Stimulated activated CD4-positive, alpha-beta T cell treated with anti-CD3 and anti-CD28 coated beads, TNF-alpha, amount 100 ng/mL, for 24 hours (primary cell): ENCODE measurements at regions not wholly inside any gene's neighbourhood (a gene's known extent, or its start where the extent isn't known, plus 50 kb on each side); places are given as distances from the start of the nearest gene placed in this dataset.

Experiments used
- DNase-seq, 3 experiments: peaks; one replicate each; pipeline ENCODE4 v3.0.0-alpha.2; 2020; ENCODE audit warnings: low read depth in 3 of 3

GRCh38 chr18:41265047-41265446 lies 690.0 kb upstream of the PIK3C3 start:
- no peak for DNase-seq

DNA sequence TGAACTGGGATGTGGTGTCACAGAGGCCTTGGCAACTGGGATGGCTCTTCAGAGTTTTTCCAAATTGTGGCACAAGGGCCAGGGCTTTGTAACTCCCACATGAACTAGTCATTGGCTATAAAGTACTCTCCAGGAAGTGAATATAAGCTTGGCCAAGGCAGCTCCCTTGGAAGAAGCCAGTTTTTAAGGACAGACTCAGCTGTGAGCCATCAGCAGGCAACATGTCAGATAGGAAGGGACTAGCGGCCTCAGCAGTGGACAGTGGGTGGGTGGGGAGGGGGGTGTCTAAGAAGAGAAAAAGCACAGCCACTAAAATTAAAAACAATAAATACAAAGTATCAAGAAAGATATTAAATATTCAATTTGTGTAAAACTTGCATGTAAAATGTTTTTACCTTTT lies 691.1 kb upstream of the PIK3C3 start:
- no peak for DNase-seq

- DNase-seq: no peak
Observed at GRCh38 chr18:41262688-41263087, 692.3 kb upstream of the PIK3C3 start.

DNA sequence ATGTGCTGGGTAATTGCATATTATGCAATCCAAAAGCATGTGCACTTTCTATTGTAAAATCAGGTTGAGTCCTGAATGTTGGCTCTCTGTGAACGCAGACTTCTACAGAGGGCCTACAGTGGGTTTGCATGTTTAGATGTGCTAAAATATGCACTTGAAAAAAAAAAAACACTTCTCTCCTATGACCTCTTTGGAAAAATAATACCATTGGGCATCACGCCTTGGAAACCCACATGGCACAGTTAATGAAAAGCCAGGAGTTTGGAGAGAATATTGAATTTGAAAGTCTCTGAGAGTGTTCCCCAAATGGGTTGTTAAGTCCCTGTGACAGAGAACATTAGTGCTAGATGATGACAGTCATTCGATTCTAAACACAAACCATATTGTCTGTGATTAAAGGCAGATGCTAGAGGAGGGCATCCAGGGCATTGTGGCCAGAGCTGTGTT lies 710.4 kb upstream of the PIK3C3 start:
- DNase-seq: no peak

DNA sequence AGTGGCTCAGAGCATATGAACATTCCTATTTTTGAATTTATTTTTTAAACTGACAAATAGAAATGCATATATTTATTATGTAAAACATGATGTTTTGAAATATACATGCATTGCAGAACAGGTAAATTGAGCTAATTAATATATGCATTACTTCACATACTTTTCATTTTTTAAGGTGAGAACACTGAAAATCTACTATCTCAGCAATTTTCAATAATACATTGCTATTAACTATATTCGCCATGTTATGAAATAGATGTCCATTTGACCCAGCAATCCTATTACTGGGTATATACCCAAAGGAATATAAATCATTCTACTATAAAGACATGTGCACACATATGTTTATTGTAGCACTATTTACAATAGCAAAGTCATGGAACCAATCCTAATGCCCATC lies 717.7 kb upstream of the PIK3C3 start:
- DNase-seq: no peak

GRCh38 chr18:41231681-41232080 lies 723.4 kb upstream of the PIK3C3 start:
- DNase-seq: no peak

DNA sequence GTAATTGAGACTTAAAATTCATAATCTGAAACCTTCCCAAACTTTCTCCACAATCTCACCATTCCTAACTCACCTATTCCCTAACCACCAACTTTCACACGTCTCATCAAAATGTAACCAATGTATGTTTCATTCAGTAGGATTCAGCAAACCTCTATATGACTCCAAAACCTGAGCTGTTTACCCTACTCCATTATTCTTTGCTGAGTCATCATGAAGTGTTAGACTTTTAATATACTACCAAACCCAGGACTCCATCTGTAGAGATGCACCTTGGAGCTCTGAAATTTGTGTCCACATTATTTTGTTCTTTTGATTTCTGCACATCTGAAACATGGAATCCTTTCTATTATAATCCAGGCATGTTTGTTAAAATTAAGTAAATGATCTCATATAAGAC lies 727.0 kb upstream of the PIK3C3 start:
- DNase-seq: no peak

GRCh38 chr18:41226911-41227310 lies 728.1 kb upstream of the PIK3C3 start:
- no peak for DNase-seq

- no peak for DNase-seq
Observed at GRCh38 chr18:41226186-41226585, 728.8 kb upstream of the PIK3C3 start.

DNA sequence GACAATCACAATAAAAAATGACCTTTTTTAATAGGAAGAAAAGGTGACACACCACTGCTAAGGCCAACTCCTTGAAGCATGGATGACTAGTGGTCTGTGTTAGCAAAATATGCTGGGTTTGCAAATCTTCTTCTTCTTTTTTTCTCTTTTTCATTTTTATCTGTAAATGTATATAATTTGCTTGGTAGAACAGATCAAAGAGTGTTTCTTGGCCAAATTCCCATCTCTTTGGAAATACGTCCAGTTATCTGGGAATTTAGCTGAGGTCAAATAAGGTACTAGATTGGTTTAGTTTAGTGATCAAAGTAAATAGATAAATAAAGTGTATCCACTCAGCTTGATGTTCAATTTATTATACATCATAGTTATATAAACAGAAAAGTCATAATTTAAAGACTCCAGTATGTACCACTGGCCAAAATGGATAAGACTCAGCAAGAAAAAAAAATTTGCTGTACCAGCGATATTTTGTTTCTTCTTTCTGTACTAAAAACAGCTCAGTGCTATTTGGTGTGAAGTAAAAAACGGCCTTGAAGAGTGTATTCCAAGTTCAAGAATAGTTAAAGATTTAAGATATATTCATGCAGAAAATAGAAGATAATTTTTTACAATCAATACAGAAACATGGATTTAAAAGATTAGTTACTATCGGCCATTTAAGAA lies 738.6 kb upstream of the PIK3C3 start:
- DNase-seq: no peak

DNA sequence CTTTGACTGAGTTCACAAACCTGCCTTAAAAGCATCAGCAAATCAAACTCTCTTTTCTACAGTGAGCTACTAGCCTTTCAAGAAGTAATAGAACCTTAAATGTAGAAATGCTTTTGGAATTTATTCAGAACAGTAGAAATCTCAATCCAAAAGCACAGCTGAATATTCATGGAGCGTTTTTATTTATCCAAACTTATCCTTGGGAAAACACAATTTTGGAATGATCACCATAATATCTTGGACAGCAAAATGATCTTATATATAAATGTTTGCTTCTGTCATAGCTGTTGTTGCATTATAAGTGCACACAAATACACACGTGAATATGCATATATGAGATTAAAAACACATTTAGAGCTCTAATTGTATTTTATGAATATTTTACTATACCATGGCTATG lies 747.3 kb upstream of the PIK3C3 start:
- DNase-seq: no peak

GRCh38 chr18:41206341-41206830 lies 748.6 kb upstream of the PIK3C3 start:
- no peak for DNase-seq

GRCh38 chr18:41199212-41199611 lies 755.8 kb upstream of the PIK3C3 start:
- no peak for DNase-seq

DNA sequence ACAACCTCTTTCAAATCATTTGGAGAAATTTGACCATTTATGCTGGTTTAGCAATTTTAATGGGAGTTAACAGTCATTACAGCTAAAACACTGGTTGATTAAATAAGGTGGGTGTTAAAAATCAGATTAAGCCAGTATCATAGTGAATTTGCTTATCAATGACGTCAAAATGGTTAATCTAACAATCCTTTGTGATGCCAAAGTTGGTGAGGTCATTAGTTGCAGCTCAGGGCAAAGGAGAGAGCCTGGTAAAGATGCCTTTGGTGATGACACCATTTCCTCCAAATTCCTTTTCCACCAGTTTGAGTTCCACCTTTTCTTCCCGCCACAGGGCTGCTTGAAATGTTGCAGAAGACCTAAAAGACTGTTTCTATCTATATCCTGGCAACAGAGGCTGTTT lies 757.1 kb upstream of the PIK3C3 start:
- DNase-seq: no peak

DNA sequence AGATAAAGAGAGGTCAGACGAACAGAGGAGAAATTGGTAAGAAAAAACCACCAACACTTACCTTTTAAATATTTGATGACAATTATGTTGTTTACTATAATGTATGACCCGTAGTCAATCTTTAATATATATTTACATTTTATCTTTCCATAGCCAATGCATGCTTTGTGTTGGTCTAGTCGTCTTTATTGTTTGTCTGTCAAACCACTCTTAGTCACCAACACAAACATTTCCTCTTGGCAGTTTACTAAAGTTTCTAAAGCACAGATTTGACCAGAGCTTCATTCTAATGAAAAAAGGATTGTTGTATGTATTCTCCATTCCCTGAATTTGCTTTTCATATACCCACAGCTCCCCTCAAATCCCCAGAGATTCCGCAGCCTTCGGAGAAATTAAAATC lies 784.7 kb upstream of the PIK3C3 start:
- no peak for DNase-seq

GRCh38 chr18:41165625-41166024 lies 789.4 kb upstream of the PIK3C3 start:
- no peak for DNase-seq

DNA sequence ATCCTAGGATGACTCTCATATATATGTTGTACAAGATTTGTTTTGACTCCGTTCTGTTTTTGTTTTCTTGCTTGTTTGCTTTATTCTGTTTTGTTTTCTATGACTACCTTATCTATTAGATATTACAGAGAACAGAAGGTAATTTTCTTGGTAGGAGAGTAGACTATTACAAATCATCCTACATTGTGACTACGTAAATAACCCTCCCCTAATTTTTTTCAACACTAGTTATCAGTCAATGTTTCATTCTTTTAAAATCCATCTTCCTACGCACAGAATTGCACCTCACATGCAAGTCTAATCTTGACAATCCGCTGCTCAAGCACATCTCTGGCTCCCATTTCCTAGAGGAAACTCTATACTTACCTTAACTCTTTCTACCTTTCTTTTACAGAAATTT lies 792.3 kb upstream of the PIK3C3 start:
- DNase-seq: no peak

GRCh38 chr18:41162191-41162590 lies 792.8 kb upstream of the PIK3C3 start:
- DNase-seq: no peak

GRCh38 chr18:41155910-41156851 lies 798.9 kb upstream of the PIK3C3 start:
- DNase-seq: no peak

- DNase-seq: no peak
Observed at GRCh38 chr18:41155025-41155424, 800.0 kb upstream of the PIK3C3 start.

- DNase-seq: no peak
Observed at GRCh38 chr18:41153871-41154270, 801.2 kb upstream of the PIK3C3 start.

DNA sequence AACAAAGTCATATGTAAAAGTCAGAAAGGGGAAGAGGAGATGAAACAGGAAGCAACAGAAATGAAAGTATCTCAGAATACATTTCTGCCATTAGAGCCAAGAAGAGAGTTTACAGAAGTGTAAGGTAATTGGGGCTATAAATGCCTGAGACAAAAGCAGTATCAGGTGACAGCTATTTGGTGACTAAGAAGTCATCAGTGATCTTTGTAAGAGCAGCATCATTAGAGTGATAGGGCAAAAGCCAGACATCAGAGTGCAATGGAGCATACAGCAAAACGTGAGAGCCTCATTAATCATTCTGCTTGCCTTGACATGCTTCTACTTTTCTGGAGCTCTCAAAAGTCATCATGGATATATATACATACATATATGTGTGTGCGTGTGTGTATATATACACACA lies 804.7 kb upstream of the PIK3C3 start:
- no peak for DNase-seq

DNA sequence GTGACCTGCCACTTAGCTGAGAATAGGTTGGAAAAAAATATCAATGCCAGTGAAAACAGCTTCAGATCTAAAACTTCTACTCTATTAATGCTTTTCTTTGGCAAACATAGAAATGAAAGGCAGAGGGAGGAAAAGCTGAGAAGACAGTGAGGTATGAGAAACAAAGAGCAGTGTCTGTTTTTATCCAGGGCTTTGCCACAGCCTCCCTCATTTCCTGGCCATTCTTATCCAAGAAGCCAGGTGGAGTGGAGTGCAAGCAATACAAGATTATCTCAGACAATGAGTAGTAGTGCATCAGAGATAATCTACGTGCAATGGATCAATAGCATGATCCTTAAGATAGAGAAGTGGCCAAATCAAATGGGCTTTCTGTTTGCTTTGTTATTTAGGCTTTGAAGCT lies 808.7 kb upstream of the PIK3C3 start:
- DNase-seq: no peak
